Neuronal stem cell (in vitro differentiated cells): ENCODE measurements at regions not wholly inside any gene's neighbourhood (a gene's known extent, or its start where the extent isn't known, plus 50 kb on each side); places are given as distances from the start of the nearest gene placed in this dataset.
"Not testable (repeated sequence)": the region's sequence is repeated elsewhere in the genome, so short reads cannot be mapped to it uniquely, and the experiment has no call there.

Source experiments
- DNase-seq: peaks from one replicate; pipeline ENCODE4 v3.0.0-alpha.2; 2013; ENCODE audit warnings: low spot score
- H2AFZ ChIP-seq: one replicate; pipeline ENCODE4 v1.6.1; 2013; ENCODE audit warnings: mild to moderate bottlenecking, low read length, inconsistent platforms
- H2AK5ac ChIP-seq: 2 replicates; pipeline ENCODE4 v1.6.1; 2013; ENCODE audit warnings: low read depth, mild to moderate bottlenecking, inconsistent platforms, low read length, moderate library complexity, mixed read lengths
- H2BK120ac ChIP-seq: 2 replicates; pipeline ENCODE4 v1.6.1; 2013; ENCODE audit warnings: low read depth, mild to moderate bottlenecking, inconsistent platforms, low read length, moderate library complexity, mixed read lengths
- H2BK12ac ChIP-seq: one replicate; pipeline ENCODE4 v1.6.1; 2013; ENCODE audit warnings: low read length, inconsistent platforms
- H2BK15ac ChIP-seq: 2 replicates; pipeline ENCODE4 v1.6.1; 2013; ENCODE audit warnings: mild to moderate bottlenecking, low read length, inconsistent platforms, mixed read lengths
- H2BK5ac ChIP-seq: one replicate; pipeline ENCODE4 v1.6.1; 2013; ENCODE audit warnings: inconsistent platforms, mild to moderate bottlenecking, low read length, moderate library complexity
- H3K14ac ChIP-seq: one replicate; pipeline ENCODE4 v1.6.1; 2013; ENCODE audit warnings: low read length, inconsistent platforms
- H3K18ac ChIP-seq: 2 replicates; pipeline ENCODE4 v1.6.1; 2013; ENCODE audit warnings: low read length, inconsistent platforms
- H3K23ac ChIP-seq: 2 replicates; pipeline ENCODE4 v1.6.1; 2013; ENCODE audit warnings: low read depth, mild to moderate bottlenecking, mixed read lengths, low read length, inconsistent platforms; ENCODE audit not compliant: poor library complexity
- H3K27ac ChIP-seq: replicated peaks from 3 replicates; pipeline ENCODE4 v1.5.1; 2013; ENCODE audit warnings: low read length, inconsistent platforms
- H3K27me3 ChIP-seq, 3 experiments: 2 replicates each; pipeline ENCODE4 v1.6.1; 2013; ENCODE audit warnings: low read length in 3 of 3, mild to moderate bottlenecking in 2 of 3, inconsistent platforms in 1 of 3, low read depth in 1 of 3, mixed read lengths in 1 of 3, moderate library complexity in 1 of 3; ENCODE audit not compliant: control insufficient read depth in 3 of 3, insufficient read depth in 3 of 3
- H3K36me3 ChIP-seq, 2 donors: replicated peaks in 1 of 2; 2 replicates each; pipeline ENCODE4 v1.6.1; 2013; ENCODE audit warnings: low read length in 2 of 2; ENCODE audit not compliant: control insufficient read depth in 2 of 2, insufficient read depth in 2 of 2
- H3K4ac ChIP-seq: 2 replicates; pipeline ENCODE4 v1.6.1; 2013; ENCODE audit warnings: inconsistent platforms, mild to moderate bottlenecking, low read length, moderate library complexity
- H3K4me1 ChIP-seq, 2 donors: 1 replicate in 1 of 2; 2 replicates in 1 of 2; pipeline ENCODE4 v1.6.1; 2013; ENCODE audit warnings: low read length in 2 of 2, low read depth in 1 of 2; ENCODE audit not compliant: control insufficient read depth in 2 of 2, insufficient read depth in 1 of 2
- H3K4me2 ChIP-seq: one replicate; pipeline ENCODE4 v1.6.1; 2013; ENCODE audit warnings: mild to moderate bottlenecking, low read length, inconsistent platforms; ENCODE audit not compliant: insufficient read depth, poor library complexity, severe bottlenecking
- H3K4me3 ChIP-seq, 2 donors: 2 replicates each; pipeline ENCODE4 v1.5.1; 2013; ENCODE audit warnings: low read length in 2 of 2, mild to moderate bottlenecking in 2 of 2, inconsistent platforms in 1 of 2, moderate library complexity in 1 of 2
- H3K79me1 ChIP-seq: one replicate; pipeline ENCODE4 v1.6.1; 2013; ENCODE audit warnings: low read depth, mild to moderate bottlenecking, inconsistent platforms, low read length, moderate library complexity
- H3K9ac ChIP-seq: one replicate; pipeline ENCODE4 v1.6.1; 2013; ENCODE audit warnings: mild to moderate bottlenecking, low read depth, low read length, inconsistent platforms; ENCODE audit not compliant: poor library complexity
- H3K9me3 ChIP-seq, 2 donors: replicated peaks in 1 of 2; 2 replicates each; pipeline versions ENCODE3 to v1.6.1; 2013; ENCODE audit warnings: low read length in 2 of 2, mild to moderate bottlenecking in 2 of 2, inconsistent platforms in 1 of 2, low read depth in 1 of 2, mixed read lengths in 1 of 2, moderate library complexity in 1 of 2; ENCODE audit not compliant: control insufficient read depth in 2 of 2, insufficient read depth in 1 of 2
- H4K8ac ChIP-seq: one replicate; pipeline ENCODE4 v1.6.1; 2013; ENCODE audit warnings: low read depth, mild to moderate bottlenecking, inconsistent platforms, low read length, moderate library complexity
- H4K91ac ChIP-seq: one replicate; pipeline ENCODE4 v1.6.1; 2013; ENCODE audit warnings: low read length, low read depth, mild to moderate bottlenecking, inconsistent platforms; ENCODE audit not compliant: poor library complexity
- WGBS, 2 donors: extraction: QIAGEN DNeasy Blood & Tissue Kit; methylation state at CpG; one replicate each; pipeline ENCODE4 v1.1.7; 2013; ENCODE audit warnings: missing lambda C conversion rate in 2 of 2, mixed read lengths in 1 of 2; ENCODE audit not compliant: insufficient read length in 2 of 2, insufficient replicate concordance in 1 of 2; ENCODE audit errors: extremely low coverage in 2 of 2; 5-methylcytosine and 5-hydroxymethylcytosine counted together

GRCh38 chr9:106486685-106487084 is 376.3 kb upstream of the ZNF462 start:
- no peak for DNase-seq
- no CpG with 5 or more reads among the region's 5 CpGs for WGBS, 2 donors
- Histone ChIP-seq H2BK120ac (no peak overlapping the region), H3K23ac (no peak overlapping the region), H3K36me3 (no peaks in the 10 kb centered on the region), H3K18ac (no peak overlapping the region), H3K79me1 (no peaks in the 10 kb centered on the region), H2BK15ac (no peak overlapping the region), H3K9me3 (peaks cover 0 to 3% of the 10 kb centered on the region in 2 donors), H3K4ac (no peak overlapping the region), H4K91ac (no peak overlapping the region), H3K4me2 (no peak overlapping the region), H2BK5ac (no peak overlapping the region), H3K27me3 (no peaks in the 10 kb centered on the region), H3K4me3 (no peak overlapping the region), H2AFZ (peak overlapping the region; percentile 7), H3K27ac (no peak overlapping the region), H4K8ac (no peak overlapping the region), H3K4me1 (peaks cover 2 to 4% of the 10 kb centered on the region in 2 donors), H3K9ac (no peak overlapping the region), H3K14ac (no peak overlapping the region), H2BK12ac (no peak overlapping the region), H2AK5ac (no peak overlapping the region)

DNA sequence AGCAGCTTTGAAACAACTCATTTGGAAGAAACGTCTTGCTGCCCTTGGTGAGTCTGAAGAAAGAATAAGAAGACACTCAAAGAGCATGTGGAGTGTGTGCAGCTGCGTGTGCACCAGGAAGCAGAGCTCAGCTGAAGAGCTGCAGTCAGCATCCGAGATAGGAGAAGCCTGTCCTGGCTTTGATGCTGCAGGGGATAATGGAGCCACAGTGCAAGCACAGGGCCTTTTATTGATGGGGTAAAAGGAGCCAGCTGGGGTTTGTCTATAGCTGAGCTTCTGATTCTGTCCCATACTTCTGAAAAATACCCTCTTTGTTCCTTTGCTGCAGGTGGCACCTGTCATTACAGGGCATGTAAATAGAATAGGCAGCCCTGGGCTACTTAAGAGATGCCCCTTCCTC is 375.7 kb upstream of the ZNF462 start:
- Histone ChIP-seq H3K18ac (peak overlapping the region; percentile 63), H2BK5ac (no peak overlapping the region), H2BK120ac (no peak overlapping the region), H2AFZ (peak overlapping the region; percentile 7), H3K14ac (no peak overlapping the region), H4K8ac (no peak overlapping the region), H3K9me3 (peaks cover 0 to 3% of the 10 kb centered on the region in 2 donors), H4K91ac (no peak overlapping the region), H2AK5ac (no peak overlapping the region), H3K27ac (no peak overlapping the region), H3K27me3 (no peaks in the 10 kb centered on the region), H3K36me3 (no peaks in the 10 kb centered on the region), H3K4me1 (peaks cover 2 to 4% of the 10 kb centered on the region in 2 donors), H3K23ac (no peak overlapping the region), H3K9ac (no peak overlapping the region), H3K4ac (no peak overlapping the region), H3K4me2 (no peak overlapping the region), H3K79me1 (no peaks in the 10 kb centered on the region), H2BK12ac (no peak overlapping the region), H2BK15ac (no peak overlapping the region), H3K4me3 (no peak overlapping the region)
- DNase-seq = no peak
- no CpG with 5 or more reads among the region's 3 CpGs for WGBS, 2 donors

DNA sequence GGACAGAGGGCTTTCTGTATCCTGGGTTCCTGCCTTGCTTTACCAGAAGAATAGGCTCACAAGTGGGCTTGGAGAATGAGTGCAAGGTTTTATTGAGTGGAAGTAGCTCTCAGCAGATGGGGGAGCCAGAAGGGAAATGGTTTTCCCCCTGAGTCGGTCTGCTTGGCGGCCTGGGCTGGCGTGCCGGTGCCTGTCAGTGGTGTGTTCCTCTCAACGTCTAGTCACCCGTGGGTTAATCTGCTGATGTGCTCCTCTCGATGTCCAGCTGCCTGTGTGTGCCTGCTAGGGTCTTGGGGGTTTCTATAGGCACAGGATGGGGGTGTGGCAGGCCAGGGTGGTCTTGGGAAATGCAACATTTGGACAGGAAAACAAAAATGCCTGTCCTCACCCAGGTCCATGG is 370.8 kb upstream of the ZNF462 start:
- H2AK5ac ChIP-seq, DNase-seq, H3K4me3 ChIP-seq, H3K27ac ChIP-seq, H3K14ac ChIP-seq, H3K27me3 ChIP-seq, H2BK15ac ChIP-seq, H3K36me3 ChIP-seq, H3K18ac ChIP-seq, H4K8ac ChIP-seq, H3K9me3 ChIP-seq, H2BK120ac ChIP-seq, H2BK5ac ChIP-seq, H2BK12ac ChIP-seq, H3K4ac ChIP-seq, H3K4me1 ChIP-seq, H3K79me1 ChIP-seq, H3K9ac ChIP-seq, H3K23ac ChIP-seq, H3K4me2 ChIP-seq, H4K91ac ChIP-seq: not testable (repeated sequence)
- H2AFZ ChIP-seq = peak overlapping the region; percentile 35
- WGBS, 2 donors = no CpG with 5 or more reads among the region's 7 CpGs

GRCh38 chr9:106500171-106500570 is 362.8 kb upstream of the ZNF462 start:
- Histone ChIP-seq H4K91ac (no peak overlapping the region), H3K27ac (no peak overlapping the region), H2BK15ac (no peak overlapping the region), H3K36me3 (no peaks in the 10 kb centered on the region), H3K4me3 (no peak overlapping the region), H3K4ac (no peak overlapping the region), H2BK12ac (no peak overlapping the region), H3K79me1 (no peaks in the 10 kb centered on the region), H3K14ac (no peak overlapping the region), H3K23ac (no peak overlapping the region), H3K18ac (no peak overlapping the region), H3K27me3 (no peaks in the 10 kb centered on the region), H2BK5ac (no peak overlapping the region), H2AFZ (no peak overlapping the region), H2BK120ac (no peak overlapping the region), H3K4me1 (no peaks in the 10 kb centered on the region), H2AK5ac (no peak overlapping the region), H3K9me3 (peaks cover 0 to 6% of the 10 kb centered on the region in 2 donors), H3K9ac (no peak overlapping the region), H3K4me2 (no peak overlapping the region), H4K8ac (no peak overlapping the region)
- WGBS, 2 donors = no CpG with 5 or more reads among the region's 6 CpGs
- no peak for DNase-seq
